Activated T-cell treated with anti-CD3 and anti-CD28 coated beads for 4 hours (primary cell): ENCODE measurements at regions not wholly inside any gene's neighbourhood (a gene's known extent, or its start where the extent isn't known, plus 50 kb on each side); places are given as distances from the start of the nearest gene placed in this dataset.

ENCODE experiments used
- DNase-seq: peaks from one replicate; pipeline ENCODE4 v3.0.0-alpha.2; 2020

DNA sequence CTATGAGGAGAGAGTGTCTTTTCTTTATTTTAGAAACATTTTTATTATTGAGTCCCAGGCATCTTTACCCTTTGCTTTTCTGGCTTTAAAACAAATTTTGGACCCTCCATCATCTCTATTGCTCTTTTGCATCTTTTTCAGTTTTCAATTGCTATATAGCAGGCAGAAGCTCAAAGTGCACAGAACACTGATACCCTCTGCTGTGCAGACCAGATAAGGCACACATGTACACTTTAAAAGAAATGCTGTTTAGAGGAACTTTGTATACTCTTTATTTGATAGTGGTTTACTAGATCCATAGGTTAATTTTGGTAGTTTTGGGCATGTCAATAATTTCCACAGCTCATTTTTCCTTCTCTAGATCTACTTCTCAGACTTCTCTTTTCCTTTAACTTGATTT lies 324.2 kb downstream of the SH2D4B start:
- no peak for DNase-seq

DNA sequence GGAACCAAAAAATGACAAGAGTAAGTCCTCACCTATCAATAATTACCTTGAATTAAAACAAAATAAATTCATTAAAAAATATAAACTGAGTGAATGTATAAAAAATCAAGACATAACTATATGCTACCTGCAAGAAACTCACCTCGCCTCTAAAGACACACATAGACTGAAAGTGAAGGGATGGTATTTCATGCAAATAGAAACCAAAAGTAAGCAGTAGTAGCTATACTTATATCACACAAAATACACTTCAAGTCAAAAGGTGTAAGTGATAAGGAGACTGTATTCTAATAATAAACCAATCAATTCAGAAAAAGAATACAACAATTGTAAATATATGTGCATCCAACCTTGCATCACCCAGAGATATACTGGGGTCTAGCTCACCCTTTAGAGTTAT lies 332.6 kb downstream of the SH2D4B start:
- no peak for DNase-seq

DNA sequence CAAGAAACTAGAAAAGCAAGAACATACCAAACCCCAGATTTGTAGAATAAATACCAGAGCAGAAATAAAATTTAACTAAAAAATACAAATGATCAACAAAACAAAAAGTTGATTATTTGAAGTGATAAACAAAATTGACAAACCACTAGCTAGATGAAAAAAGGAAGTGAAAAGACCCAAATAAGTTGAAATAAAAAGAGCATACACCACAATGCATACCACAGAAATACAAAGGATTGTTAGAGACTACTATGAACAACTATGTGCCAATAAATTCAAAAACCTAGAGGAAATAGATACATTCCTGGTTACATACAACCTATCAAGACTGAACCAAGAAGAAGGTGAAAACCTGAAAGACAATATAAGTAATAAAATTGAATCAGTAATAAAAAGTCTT lies 333.4 kb downstream of the SH2D4B start:
- DNase-seq, result no peak

DNA sequence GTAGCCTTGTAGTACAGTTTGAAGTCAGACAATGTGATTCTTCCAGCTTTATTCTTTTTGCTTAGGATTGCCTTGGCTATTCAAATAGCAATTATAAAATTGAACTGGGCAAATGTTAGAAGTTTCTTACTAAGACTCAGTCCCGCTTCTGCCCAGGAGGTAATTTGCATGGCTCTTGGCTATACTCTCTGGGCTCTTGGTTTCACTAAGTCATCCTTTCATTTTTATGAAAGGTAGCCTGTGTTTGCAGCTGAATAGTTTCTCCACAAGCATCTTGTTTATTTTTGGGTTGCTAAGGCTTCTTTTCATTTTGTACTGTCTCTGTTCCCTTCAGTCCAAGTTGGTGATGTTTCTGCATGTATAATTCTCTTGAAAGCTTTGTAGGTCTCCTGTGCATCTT lies 340.6 kb downstream of the SH2D4B start:
- DNase-seq, result no peak

DNA sequence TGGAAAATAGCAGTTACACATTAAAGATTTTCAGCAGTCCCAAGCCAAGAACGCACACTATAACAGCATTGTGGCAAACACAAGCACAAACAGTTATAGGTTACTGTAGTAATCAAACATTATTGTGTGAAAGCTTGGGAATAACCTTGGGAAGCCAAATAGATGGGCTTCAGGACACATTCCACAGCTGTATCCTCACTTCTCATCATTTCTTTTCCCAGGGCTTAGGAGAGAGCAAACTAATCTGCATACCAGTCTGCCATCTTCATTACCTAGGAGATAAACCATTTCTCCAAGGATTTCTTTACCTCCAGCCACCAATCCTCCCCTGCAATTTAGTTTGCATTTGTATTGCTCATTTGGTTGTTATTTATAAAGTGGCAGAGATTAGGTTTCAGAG lies 352.4 kb downstream of the SH2D4B start:
- no peak for DNase-seq

DNA sequence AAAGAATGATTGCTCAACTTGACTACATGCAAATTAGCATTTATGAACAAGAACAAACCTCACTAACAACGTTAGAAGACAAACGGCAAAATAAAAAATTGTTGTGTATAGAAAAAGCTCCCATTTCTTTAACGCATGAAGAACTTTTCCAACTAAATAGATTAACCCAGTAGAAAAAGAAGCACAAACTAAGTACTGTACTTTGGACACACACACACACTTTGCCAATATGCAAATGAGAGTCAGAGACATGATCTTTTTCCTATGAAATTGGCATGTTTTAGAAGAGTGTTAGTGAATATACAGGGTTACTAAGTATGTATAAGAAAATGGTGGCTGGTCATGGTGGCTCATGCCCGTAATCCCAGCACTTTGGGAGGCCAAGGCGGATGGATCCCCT lies 355.6 kb downstream of the SH2D4B start:
- no peak for DNase-seq

DNA sequence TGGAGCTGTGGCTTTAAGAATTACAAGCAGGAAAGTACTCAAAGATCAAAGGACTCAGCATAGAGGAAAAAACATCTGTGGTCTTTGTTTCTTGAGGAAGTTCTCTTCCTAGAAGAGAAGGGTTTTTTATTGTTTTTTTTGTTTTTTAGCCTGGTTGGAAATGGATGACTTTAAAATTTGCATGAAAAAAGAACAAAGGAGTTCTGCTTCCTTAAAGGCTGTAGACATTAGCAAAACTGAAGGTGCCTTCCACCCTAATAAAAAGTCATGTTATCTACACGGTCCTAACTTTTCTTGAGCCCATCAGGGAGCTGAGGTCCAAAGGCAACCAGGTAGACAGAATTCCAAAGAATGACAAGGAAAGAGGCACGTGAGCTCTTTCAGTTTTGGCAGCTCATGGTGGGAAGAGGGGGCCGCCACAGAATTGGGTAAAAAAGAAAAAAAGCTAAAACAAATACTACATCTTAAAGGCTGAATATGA lies 356.6 kb downstream of the SH2D4B start:
- no peak for DNase-seq

DNA sequence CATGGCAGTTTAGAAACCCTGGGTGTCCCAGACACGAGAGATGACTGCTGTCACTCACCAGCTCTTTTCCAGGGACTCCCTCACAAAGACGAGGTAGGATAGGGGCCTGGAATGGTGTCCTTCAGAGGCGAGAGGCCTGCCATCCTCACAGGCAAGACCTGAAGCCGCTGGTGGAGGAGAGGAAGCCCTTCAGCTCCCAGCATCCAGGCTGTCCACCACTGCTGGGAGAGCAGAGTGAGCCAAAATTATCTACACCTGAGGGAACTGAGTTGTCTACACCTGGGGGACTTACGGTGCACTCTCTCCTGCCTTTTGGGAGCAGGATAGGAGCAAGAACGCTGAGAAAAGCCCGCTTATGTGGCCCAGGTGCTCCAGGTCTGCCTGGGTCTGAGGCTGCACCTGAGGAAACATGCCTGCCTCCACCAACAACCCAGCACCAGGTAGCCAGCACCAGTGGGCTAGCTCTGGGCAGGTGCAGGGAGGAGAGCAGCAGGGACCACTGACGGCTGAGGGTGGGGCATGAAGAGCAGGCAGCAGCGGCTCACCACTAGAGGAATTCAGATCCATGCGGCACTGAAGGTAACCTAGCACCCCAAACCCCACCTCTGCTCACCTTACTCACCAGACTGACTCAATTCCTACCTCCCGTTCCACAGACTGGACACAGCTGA lies 357.2 kb downstream of the SH2D4B start:
- DNase-seq, result no peak

DNA sequence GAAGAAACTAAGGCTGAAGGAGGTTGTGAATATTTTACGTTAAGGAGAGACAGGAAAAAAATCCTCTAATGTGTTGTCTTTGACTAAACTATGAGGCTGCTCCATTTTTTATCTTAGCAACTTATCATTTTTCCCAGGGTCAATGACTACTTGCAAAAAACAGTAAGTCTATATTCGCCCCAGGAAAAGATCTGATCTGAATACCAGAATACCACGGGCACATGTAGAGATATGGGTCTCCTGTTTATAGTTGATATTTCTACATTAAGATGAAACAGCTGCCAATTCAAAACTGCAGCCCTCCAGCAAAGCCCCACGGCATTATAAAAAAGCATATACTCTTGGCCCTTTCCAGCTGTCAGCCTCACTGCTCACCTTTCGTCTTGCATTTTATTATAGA lies 358.4 kb downstream of the SH2D4B start:
- DNase-seq, result no peak

DNA sequence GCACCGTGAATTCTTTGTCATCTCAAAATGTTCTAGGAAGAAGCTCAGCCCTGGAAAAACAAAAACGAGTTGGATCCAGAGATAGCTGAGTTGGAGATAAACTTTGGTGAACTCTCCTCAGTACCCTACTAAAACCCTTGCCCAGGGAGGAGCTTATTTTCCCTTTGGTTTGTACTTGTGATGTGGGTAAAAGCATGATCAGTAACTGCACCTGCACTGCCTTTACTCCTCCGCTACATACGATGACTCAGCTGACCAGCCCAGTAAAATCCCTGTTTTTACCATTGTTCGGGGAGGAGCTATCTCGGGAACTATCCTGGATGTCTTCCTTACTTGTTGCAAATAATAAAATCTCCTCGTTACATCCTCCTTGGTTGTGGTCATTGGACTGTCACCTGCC lies 359.3 kb downstream of the SH2D4B start:
- no peak for DNase-seq

DNA sequence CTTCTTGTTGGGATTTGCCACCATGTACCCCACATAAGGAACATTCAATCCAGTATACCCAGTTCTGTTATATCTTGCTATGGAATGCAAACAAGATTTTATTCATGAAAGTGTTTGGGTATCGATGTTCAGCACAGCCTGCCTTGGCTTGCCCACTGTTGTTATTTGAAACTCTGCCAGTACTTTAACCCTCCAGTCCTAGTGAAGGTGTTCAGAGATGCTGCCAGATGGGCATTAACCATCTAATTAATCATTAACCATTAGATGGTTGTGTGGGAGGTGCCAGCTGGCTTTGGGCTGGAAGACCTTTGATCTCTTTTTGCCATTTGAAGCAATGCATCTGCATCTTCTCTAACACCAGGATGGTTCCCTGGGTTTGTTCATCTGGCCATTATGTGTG lies 363.0 kb downstream of the SH2D4B start:
- no peak for DNase-seq

DNA sequence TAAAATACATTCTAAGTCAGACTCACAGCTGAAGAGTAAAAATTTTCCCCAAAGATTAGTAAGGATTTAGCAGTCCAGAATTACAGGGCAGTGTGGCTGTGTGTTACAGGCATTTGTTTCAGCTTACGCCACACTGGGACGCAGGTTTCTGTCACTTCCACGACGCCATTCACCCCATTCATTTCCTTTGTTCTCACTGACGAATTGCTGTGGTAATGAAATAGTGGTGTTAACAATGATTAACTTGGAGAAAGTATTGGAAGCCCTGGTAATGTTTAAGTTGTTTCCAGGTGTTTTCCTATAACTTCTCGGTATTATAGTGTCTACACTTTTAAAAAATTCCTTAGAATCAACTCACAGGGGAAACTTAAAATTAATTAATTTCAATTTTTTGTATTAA lies 370.9 kb downstream of the SH2D4B start:
- no peak for DNase-seq

DNA sequence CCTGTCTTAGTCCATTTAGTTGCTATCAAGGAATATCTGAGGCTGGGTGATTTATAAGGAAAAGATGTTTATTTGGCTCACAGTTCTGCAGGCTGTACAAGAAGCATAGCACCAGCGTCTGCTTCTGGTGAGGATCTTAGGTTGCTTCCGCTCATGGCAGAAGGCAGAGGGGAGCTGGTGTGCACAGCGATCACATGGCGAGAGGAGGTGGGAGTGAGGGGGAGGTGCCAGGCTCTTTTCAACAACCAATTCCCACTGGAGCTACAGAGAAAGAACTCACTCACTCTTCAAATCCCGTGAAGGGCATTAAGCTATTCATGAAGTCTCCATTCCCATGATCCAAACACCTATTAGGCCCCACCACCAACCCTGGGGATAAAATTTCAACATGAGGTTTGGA lies 371.6 kb downstream of the SH2D4B start:
- no peak for DNase-seq

DNA sequence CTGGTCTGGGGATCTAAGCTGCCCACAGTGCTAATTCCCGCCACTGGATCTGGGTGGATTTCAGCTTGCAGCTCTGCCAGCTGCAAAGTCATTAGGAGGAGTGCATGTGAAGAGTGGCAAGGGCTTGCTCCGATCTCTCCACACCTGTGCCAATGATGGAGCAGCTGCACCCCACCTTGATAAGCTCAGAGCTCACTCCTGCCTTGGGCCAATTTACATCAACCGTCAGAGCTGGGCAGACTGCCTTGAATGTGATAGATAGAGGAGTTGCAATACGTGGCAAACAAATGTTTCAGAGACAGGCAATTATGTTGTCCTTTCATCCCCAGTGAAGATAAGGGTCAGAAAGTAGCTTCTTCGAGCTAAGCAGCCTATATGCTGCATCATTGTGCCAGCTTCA lies 379.9 kb downstream of the SH2D4B start:
- DNase-seq, result no peak

DNA sequence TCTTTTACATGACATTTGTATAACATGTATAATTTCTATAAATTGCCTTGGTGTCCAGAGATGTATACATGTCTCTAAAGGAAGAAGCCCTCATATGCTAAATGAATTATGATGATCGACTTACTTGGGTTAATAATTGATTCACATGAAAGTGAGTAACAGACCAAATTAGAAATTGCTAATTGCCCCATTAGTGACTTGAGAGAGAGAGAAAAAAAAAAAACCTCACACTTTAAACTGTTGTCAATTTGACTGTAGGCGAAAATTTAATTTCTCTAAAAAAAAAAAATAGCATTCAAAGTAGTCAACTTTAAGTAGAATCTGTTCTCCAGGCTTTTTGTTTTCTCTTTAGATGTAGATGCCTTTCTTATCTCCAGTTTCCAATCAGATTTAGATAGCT lies 383.3 kb downstream of the SH2D4B start:
- DNase-seq, result no peak

DNA sequence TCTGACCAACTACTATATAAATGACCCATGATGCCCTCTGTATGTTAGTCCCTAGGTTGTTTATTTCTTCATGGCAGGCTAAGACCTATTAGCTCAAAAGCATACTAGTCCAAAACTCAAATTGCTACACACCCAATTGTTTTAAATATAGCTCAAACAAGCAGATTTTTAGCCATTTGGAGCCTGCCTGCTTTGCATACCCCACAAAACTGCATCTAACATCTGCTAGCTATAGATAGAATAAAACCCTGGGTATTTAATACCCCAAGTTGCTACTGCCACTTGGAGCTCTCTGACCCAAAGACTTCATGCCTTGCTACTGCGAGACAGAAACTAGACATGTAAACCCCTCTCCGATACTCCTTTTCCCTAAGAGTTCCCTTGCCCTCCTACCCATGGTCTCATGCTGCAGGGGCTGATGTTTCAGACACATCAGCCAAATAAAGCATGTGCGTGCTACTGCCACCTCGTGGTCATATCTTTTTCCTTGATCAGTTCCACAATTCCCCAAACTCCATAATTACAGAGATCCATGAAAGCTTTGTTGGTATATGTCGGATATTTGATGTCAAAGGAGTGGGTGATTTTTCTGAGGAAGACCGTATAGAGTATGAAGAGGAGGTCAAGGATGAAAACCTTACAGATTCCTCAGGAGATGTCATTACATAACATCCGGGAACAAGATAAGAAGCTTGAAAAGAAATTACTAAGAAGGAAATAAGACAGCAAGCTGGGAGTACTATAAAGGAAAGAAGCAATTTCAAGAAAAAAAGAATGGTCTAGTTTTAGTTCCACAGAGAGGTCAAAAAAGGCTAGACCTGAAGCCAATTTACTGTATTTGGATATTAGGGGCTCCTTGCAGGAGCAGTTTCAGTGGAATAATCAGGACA lies 386.6 kb downstream of the SH2D4B start:
- no peak for DNase-seq

DNA sequence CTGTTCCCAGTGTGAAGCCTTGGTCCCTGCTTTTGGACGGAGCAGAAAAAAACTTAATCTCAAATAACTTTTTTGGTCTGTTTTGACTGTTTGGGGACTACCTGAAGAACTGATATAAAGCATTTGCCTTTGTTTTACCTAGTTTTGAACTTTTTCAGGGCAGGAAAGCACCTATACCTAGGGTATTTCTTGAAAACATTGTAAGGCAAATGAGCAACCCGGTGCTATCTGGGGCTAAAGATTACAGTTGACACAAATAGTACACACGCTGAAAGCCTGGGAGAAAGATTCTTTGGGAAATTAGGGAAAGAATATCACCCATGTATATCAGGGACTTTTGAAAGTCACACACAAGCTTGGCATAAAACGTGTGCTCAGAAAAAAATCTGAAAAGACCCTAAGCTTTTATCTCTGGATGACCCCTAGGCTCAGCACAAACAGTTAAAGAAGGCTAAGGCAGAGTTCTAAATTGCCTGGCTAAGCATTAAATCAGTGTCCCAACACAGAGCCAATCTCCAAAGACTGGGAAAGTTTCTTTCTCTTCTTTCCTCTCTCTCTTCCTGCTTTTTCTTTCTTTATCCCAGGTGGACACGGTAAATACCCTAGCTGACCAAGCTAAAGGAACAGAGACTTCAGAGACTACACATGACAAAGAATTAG lies 389.8 kb downstream of the SH2D4B start:
- DNase-seq, result no peak

DNA sequence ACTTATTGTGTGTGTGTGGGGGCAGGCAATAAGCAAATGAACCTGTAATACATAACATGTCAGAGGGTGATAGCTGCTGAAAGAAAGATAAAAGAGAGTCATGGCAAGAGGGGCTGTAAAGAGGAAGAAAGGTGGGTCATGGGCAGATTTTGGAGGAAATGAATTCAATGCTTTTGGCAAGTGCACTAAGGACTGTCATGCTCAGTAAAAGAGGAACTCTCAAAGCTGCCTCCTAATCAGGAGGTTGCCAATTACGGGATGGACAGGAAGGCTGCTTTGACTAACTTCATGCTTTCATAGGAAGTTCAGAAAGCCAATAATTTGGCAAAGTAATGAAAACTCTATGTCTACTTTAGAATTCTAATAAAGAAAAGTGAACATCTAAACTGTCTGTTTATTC lies 401.2 kb downstream of the SH2D4B start:
- DNase-seq, result no peak

DNA sequence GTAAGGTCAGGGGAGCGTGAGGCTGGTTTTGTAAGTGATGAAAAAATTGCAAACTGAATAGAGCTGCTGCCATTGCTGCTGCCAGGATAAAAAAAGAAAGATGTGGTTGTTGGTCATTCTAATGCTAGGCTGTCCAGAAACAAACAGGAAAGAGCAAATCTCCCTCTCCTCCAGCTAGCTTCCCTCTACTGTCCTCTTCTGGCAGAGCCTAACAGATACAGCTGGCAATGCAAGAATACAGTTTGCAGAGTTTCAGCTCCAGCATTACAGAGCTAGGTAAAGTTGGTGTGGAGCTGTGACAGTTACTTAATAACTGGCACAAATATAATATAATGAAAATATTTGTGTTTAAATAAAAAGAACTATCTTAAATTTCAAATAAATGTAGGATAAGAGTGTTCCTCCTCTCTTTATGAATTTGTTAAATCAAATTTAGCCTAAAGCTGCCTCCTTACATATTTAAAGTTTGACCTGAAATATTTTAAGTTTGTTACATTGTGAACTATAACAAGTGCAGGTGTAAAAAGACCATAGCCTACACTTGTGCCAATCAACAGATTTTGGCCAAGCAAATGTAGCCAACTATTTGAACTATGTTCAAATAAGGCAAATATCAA lies 407.7 kb downstream of the SH2D4B start:
- DNase-seq, result no peak

DNA sequence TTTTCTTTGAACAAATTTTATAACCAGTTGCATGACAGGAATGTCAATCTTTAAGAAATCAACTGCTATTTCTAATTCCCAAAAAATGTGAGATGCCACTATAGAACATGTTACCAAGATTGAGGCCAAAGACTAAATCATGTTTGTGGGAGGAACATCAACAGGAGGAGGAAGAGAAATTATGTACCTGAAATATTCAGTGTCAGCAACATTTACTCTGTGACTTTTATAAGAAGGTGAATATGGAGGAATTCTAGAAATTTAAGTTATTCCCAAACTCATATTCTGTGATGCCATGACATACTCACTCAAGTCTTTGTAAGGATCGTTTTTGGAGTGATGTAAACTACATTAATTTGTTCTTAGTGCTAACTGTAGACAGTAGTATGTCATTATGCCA lies 408.4 kb downstream of the SH2D4B start:
- no peak for DNase-seq

DNA sequence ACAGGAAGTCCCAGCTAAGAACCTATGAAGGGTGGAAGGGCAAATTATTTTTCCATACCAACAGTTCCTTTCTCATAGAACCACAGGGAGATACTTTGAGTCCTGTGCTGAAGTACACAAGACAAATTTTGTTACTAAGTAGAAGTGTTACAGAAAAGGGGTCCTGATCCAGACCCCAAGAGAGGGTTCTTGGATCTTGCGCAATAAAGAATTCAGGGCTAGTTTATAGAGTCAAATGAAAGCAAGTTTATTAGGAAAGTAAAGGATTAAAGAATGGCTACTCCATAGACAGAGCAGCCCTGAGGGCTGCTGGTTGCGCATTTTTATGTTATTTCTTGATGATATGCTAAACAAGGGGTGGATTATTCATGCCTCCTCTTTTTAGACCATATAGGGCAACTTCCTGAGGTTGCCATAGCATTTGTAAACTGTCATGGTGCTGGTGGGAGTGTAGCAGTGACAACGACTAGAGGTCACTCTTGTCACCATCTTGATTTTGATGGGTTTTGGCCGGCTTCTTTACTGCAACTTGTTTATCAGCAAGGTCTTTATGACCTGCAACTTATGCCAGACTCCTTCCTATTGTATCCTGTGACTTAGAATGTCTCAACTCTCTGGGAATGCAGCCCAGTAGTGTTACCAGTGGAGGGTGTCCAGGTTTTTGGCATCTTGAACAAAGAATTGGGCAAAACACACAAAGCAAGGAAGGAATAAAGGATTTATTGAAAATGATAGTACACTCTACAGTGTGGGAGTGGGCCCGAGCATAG lies 409.4 kb downstream of the SH2D4B start:
- no peak for DNase-seq

DNA sequence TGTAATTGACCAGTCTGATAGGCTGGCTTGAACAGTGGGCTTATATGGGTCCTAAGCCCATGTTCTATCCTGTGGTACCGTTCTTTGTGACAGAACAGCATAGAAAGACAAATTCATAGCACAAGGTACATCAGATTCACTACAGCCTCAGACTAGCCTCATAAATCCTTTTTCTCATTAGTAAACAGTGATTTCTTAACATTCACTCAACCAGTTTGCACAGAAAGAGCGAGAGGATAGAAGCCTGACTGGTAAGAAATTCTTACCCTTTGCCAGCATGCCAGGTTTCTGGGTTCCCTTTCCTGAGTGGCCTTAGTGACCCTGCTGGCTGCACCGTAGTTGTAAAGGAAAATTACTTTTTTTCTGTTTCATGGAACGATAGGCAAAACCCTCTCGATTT lies 412.1 kb downstream of the SH2D4B start:
- DNase-seq, result no peak

DNA sequence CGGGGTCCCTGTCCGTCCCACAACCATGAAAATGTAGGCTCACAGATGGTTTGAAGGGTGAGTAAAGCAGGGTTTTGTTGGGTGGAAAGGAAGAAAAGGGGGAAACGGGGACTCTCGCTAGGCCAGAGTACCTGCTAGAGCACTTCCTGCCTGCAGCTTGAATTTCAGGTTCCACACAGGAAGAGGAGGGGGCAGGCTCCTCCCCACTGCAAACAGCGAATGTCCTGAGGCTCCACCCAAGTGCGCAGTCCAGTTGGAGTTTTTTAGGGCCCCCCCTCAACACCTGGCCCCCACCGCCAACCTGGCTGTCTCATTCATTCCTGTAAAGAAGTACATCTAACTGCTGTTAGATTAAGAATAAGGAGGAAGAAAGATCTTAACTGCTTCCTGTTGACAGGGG lies 414.7 kb downstream of the SH2D4B start:
- no peak for DNase-seq
